Gastroesophageal sphincter (tissue), 3 donors: ENCODE measurements at regions not wholly inside any gene's neighbourhood (a gene's known extent, or its start where the extent isn't known, plus 50 kb on each side); places are given as distances from the start of the nearest gene placed in this dataset.

Source experiments
- EP300 ChIP-seq: sonication (generic); formaldehyde crosslinking; IDR thresholded peaks from one replicate; pipeline ENCODE4 v1.6.1; 2017; ENCODE audit warnings: antibody characterized with exemption, mild to moderate bottlenecking
- POLR2A ChIP-seq, 2 donors: fragments of 450-650 bp; IDR thresholded peaks; one replicate each; pipeline ENCODE4 v1.6.1; 2017; ENCODE audit warnings: antibody characterized with exemption in 2 of 2, mild to moderate bottlenecking in 2 of 2, moderate library complexity in 1 of 2
- POLR2AphosphoS5 ChIP-seq: sonication (generic); formaldehyde crosslinking; IDR thresholded peaks from one replicate; pipeline ENCODE4 v1.6.1; 2017; ENCODE audit warnings: antibody characterized with exemption
- TF ChIP-seq, protein P1 (sequence below), 4 experiments: fragments of 200-600 bp in 2 of 4; fragments of 450-650 bp in 2 of 4; sonication (generic) in 1 of 4; IDR thresholded peaks; one replicate each; pipeline ENCODE4 v1.5.1; 2017 to 2019; ENCODE audit warnings: antibody characterized with exemption in 4 of 4, mild to moderate bottlenecking in 2 of 4, moderate library complexity in 2 of 4

DNA sequence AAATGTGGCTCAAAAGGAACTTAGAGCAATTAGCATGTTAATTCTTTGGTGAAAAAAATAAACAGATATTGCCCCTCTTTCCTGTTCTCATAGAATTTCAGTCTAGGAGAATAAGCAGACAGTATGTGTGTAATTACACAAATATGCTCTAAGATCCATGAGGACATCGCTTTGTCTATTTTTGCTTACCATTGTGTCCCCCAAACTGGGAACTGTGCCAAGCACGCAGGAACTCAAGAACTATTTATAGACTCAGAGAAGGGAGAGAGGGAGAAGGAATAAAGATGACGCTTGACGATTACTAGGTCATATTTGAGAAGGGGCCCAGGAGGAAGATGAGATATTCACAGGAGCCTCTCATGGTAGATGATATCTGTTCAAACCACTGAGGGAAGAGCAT lies 692.6 kb downstream of the RAB28 start:
- TF ChIP-seq, protein P1, sequence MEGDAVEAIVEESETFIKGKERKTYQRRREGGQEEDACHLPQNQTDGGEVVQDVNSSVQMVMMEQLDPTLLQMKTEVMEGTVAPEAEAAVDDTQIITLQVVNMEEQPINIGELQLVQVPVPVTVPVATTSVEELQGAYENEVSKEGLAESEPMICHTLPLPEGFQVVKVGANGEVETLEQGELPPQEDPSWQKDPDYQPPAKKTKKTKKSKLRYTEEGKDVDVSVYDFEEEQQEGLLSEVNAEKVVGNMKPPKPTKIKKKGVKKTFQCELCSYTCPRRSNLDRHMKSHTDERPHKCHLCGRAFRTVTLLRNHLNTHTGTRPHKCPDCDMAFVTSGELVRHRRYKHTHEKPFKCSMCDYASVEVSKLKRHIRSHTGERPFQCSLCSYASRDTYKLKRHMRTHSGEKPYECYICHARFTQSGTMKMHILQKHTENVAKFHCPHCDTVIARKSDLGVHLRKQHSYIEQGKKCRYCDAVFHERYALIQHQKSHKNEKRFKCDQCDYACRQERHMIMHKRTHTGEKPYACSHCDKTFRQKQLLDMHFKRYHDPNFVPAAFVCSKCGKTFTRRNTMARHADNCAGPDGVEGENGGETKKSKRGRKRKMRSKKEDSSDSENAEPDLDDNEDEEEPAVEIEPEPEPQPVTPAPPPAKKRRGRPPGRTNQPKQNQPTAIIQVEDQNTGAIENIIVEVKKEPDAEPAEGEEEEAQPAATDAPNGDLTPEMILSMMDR (IDR thresholded peaks at IDR 0.05): no peak
- TF ChIP-seq POLR2A (IDR thresholded peaks at IDR 0.05) (no peak), POLR2AphosphoS5 (no peak), EP300 (no peak)
